SU-DHL-6 (cell line): ENCODE measurements at regions not wholly inside any gene's neighbourhood (a gene's known extent, or its start where the extent isn't known, plus 50 kb on each side); places are given as distances from the start of the nearest gene placed in this dataset.
"Not testable (repeated sequence)": the region's sequence is repeated elsewhere in the genome, so short reads cannot be mapped to it uniquely, and the experiment has no call there.

Experiments used
- H2AFZ ChIP-seq: fragments of 200-600 bp; sonication (generic); 2 replicates; pipeline ENCODE4 v1.6.1; 2014; ENCODE audit warnings: low read depth, mild to moderate bottlenecking, moderate library complexity, mixed read lengths, antibody characterized with exemption, low read length; ENCODE audit not compliant: severe bottlenecking
- H3F3A ChIP-seq: fragments of 200-600 bp; shearing (Covaris generic); 2 replicates; pipeline ENCODE4 v1.6.0; 2016; ENCODE audit warnings: antibody characterized with exemption, mild to moderate bottlenecking; ENCODE audit not compliant: insufficient read depth
- H3K27ac ChIP-seq: fragments of 200-600 bp; sonication (generic); 2 replicates; pipeline ENCODE4 v1.5.1; 2016; ENCODE audit warnings: low read depth, mild to moderate bottlenecking, low read length, moderate library complexity, mixed read lengths
- H3K27me3 ChIP-seq: fragments of 200-600 bp; sonication (generic), shearing (Covaris generic); 2 replicates; pipeline ENCODE4 v1.6.0; 2014; ENCODE audit warnings: mild to moderate bottlenecking, low read length
- H3K36me3 ChIP-seq: fragments of 200-600 bp; sonication (generic); 2 replicates; pipeline ENCODE4 v1.6.1; 2014; ENCODE audit warnings: mild to moderate bottlenecking, low read length, mixed read lengths
- H3K4me2 ChIP-seq: fragments of 300-600, 200-600 bp; shearing (Covaris generic), sonication (generic); 2 replicates; pipeline ENCODE4 v1.6.0; 2014; ENCODE audit warnings: low read length, low read depth, mild to moderate bottlenecking; ENCODE audit not compliant: poor library complexity, severe bottlenecking
- H3K4me3 ChIP-seq: fragments of 200-600 bp; sonication (generic); 2 replicates; pipeline ENCODE4 v1.5.1; 2014; ENCODE audit warnings: antibody characterized with exemption, low read length, mild to moderate bottlenecking, mixed read lengths; ENCODE audit not compliant: insufficient read depth, poor library complexity, severe bottlenecking
- H3K79me2 ChIP-seq: fragments of 200-600 bp; sonication (generic); 2 replicates; pipeline ENCODE4 v1.6.1; 2014; ENCODE audit warnings: mild to moderate bottlenecking, low read length, moderate library complexity; ENCODE audit not compliant: insufficient read depth
- H3K9ac ChIP-seq: fragments of 200-600 bp; sonication (generic); 2 replicates; pipeline ENCODE4 v1.7.0; 2014; ENCODE audit warnings: mild to moderate bottlenecking, low read length
- H3K9me2 ChIP-seq: fragments of 200-600 bp; sonication (generic); replicated peaks from 2 replicates; pipeline ENCODE4 v1.6.1; 2014; ENCODE audit warnings: low read length; ENCODE audit not compliant: insufficient read depth
- H3K9me3 ChIP-seq: fragments of 200-600 bp; sonication (generic); 2 replicates; pipeline ENCODE4 v1.6.1; 2014; ENCODE audit warnings: low read length, mixed read lengths; ENCODE audit not compliant: insufficient read depth
- H4K20me1 ChIP-seq: fragments of 200-600 bp; sonication (generic); 2 replicates; pipeline ENCODE4 v1.6.1; 2014; ENCODE audit warnings: low read depth, mild to moderate bottlenecking, antibody characterized with exemption, low read length, moderate library complexity, mixed read lengths
- EZH2phosphoT487 ChIP-seq: fragments of 200-600 bp; sonication (generic), shearing (Covaris generic); conservative IDR thresholded peaks from 2 replicates; pipeline ENCODE4 v1.6.1; 2018; ENCODE audit warnings: mild to moderate bottlenecking, antibody characterized with exemption, low read length, moderate library complexity, mixed read lengths
- TF ChIP-seq, protein P1 (sequence below): fragments of 200-600 bp; sonication (generic); IDR thresholded peaks from one replicate; pipeline ENCODE4 v1.5.1; 2017; ENCODE audit warnings: antibody characterized with exemption, mild to moderate bottlenecking, low read length, moderate library complexity; ENCODE audit not compliant: insufficient read depth, poor library complexity, severe bottlenecking

DNA sequence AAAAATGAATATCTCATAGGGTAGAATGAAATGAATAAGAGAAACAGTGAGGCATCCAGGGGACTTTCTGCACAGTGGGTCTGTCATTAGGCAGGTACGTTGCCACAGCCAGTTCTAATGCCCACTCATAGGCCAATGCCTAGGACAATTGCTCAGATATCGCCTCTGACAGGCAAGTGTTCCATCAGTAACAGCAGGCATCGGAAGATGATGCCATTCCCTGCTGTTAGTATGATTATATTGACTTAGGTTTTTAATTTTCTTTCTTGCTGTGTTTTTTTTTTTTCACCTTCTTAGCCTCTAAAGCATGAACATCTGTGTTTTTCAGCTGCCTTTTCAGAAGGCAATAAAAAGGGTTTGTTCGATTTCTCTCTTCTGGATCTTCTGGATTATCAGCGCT lies 90.7 kb downstream of the PRL start:
- no peak overlapping the region for H2AFZ ChIP-seq
- no peak overlapping the region for H3K9ac ChIP-seq
- no peaks in the 10 kb centered on the region for H3K9me3 ChIP-seq
- no peak overlapping the region for H3K27ac ChIP-seq
- no peak overlapping the region for H3K4me3 ChIP-seq
- H3K36me3 ChIP-seq, result no peaks in the 10 kb centered on the region
- no peaks in the 10 kb centered on the region for H3K27me3 ChIP-seq
- no peak for TF ChIP-seq EZH2phosphoT487
- H4K20me1 ChIP-seq, result no peaks in the 10 kb centered on the region
- no peaks in the 10 kb centered on the region for H3K9me2 ChIP-seq
- H3K79me2 ChIP-seq, result no peaks in the 10 kb centered on the region
- H3F3A ChIP-seq, result no peaks in the 10 kb centered on the region
- H3K4me2 ChIP-seq, result no peak overlapping the region

DNA sequence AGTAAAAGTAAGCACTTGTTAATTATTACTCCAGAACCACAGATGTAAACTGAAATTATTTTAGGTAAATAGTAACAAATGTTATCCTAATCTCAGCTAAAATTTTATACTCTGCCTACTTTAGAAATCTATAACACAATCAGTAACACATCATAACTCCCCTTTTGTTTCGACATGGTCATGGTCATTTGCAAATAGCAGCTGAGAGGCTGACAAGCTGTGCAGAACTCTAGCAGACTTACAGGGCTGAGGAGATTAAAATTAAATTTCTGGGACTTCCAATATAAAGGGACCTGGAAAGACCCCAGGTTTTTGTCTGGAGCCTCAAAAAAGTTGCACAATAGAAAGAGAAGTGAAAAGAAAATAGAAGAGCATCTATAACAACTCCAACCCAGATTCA lies 88.8 kb downstream of the PRL start:
- Histone ChIP-seq H3K9ac (no peak overlapping the region), H4K20me1 (no peaks in the 10 kb centered on the region), H3K27me3 (no peaks in the 10 kb centered on the region), H2AFZ (no peak overlapping the region), H3K4me3 (no peak overlapping the region), H3K9me2 (no peaks in the 10 kb centered on the region), H3K27ac (no peak overlapping the region), H3K9me3 (no peaks in the 10 kb centered on the region), H3K4me2 (no peak overlapping the region), H3F3A (no peaks in the 10 kb centered on the region), H3K36me3 (no peaks in the 10 kb centered on the region), H3K79me2 (no peaks in the 10 kb centered on the region)
- no peak for TF ChIP-seq EZH2phosphoT487
- TF ChIP-seq, protein P1, sequence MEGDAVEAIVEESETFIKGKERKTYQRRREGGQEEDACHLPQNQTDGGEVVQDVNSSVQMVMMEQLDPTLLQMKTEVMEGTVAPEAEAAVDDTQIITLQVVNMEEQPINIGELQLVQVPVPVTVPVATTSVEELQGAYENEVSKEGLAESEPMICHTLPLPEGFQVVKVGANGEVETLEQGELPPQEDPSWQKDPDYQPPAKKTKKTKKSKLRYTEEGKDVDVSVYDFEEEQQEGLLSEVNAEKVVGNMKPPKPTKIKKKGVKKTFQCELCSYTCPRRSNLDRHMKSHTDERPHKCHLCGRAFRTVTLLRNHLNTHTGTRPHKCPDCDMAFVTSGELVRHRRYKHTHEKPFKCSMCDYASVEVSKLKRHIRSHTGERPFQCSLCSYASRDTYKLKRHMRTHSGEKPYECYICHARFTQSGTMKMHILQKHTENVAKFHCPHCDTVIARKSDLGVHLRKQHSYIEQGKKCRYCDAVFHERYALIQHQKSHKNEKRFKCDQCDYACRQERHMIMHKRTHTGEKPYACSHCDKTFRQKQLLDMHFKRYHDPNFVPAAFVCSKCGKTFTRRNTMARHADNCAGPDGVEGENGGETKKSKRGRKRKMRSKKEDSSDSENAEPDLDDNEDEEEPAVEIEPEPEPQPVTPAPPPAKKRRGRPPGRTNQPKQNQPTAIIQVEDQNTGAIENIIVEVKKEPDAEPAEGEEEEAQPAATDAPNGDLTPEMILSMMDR, result no peak

- Histone ChIP-seq H3K27ac (no peak overlapping the region), H3K79me2 (no peaks in the 10 kb centered on the region), H4K20me1 (no peaks in the 10 kb centered on the region), H3K36me3 (no peaks in the 10 kb centered on the region), H3K4me2 (no peak overlapping the region), H3K27me3 (no peaks in the 10 kb centered on the region), H3K9me2 (no peaks in the 10 kb centered on the region), H2AFZ (no peak overlapping the region), H3F3A (no peaks in the 10 kb centered on the region), H3K4me3 (no peak overlapping the region), H3K9ac (no peak overlapping the region), H3K9me3 (no peaks in the 10 kb centered on the region)
- no peak for TF ChIP-seq EZH2phosphoT487
- TF ChIP-seq, protein P1, result no peak
These were observed 82.5 kb downstream of the PRL start for GRCh38 chr6:22214314-22214713.

GRCh38 chr6:22215474-22215873 lies 81.4 kb downstream of the PRL start:
- not testable (repeated sequence) for H3K36me3 ChIP-seq, H3K27ac ChIP-seq, H3K9ac ChIP-seq, H3K4me3 ChIP-seq, H3K9me3 ChIP-seq, H3F3A ChIP-seq, H2AFZ ChIP-seq, H3K4me2 ChIP-seq, H3K27me3 ChIP-seq, H4K20me1 ChIP-seq, H3K79me2 ChIP-seq, H3K9me2 ChIP-seq
